Sigmoid colon (tissue), 4 donors: ENCODE measurements at regions not wholly inside any gene's neighbourhood (a gene's known extent, or its start where the extent isn't known, plus 50 kb on each side); places are given as distances from the start of the nearest gene placed in this dataset.
"Not testable (repeated sequence)": the region's sequence is repeated elsewhere in the genome, so short reads cannot be mapped to it uniquely, and the experiment has no call there.

Experiments used
- EP300 ChIP-seq, 4 donors: sonication (generic); formaldehyde crosslinking; IDR thresholded peaks; one replicate each; pipeline ENCODE4 v1.6.1; 2017; ENCODE audit warnings: antibody characterized with exemption in 4 of 4
- POLR2A ChIP-seq, 2 donors: fragments of 450-650 bp; IDR thresholded peaks; one replicate each; pipeline ENCODE4 v1.6.1; 2016; ENCODE audit warnings: antibody characterized with exemption in 2 of 2, mild to moderate bottlenecking in 2 of 2, moderate library complexity in 2 of 2
- POLR2AphosphoS5 ChIP-seq, 4 donors: sonication (generic); formaldehyde crosslinking; IDR thresholded peaks; one replicate each; pipeline ENCODE4 v1.6.1; 2017; ENCODE audit warnings: antibody characterized with exemption in 4 of 4
- TF ChIP-seq, protein P1 (sequence below), 4 experiments: fragments of 450-650 bp in 3 of 4; fragments of 200-600 bp in 1 of 4; IDR thresholded peaks; one replicate each; pipeline ENCODE4 v1.5.1; 2016 to 2019; ENCODE audit warnings: antibody characterized with exemption in 4 of 4, mild to moderate bottlenecking in 3 of 4, moderate library complexity in 2 of 4

DNA sequence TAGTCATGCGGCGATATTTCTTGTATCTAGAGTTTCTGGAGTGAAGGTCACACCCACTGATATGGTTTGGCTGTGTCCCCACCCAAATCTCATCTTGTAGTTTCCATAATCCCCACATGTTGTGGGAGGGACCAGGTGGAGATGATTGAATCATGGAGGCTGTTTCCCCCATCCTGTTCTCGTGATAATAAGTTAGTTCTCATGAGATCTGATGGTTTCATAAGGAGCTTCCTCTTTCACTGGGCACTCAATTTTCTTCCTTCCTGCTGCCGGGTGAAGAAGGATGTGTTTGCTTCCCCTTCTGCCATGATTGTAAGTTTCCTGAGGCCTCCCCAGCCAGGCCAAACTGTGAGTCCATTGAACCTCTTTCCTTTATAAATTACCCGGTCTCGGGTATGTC, 190.5 kb upstream of the ZNF618 start:
- TF ChIP-seq POLR2A, EP300, POLR2AphosphoS5 (IDR thresholded peaks at IDR 0.05): not testable (repeated sequence)
- TF ChIP-seq, protein P1, sequence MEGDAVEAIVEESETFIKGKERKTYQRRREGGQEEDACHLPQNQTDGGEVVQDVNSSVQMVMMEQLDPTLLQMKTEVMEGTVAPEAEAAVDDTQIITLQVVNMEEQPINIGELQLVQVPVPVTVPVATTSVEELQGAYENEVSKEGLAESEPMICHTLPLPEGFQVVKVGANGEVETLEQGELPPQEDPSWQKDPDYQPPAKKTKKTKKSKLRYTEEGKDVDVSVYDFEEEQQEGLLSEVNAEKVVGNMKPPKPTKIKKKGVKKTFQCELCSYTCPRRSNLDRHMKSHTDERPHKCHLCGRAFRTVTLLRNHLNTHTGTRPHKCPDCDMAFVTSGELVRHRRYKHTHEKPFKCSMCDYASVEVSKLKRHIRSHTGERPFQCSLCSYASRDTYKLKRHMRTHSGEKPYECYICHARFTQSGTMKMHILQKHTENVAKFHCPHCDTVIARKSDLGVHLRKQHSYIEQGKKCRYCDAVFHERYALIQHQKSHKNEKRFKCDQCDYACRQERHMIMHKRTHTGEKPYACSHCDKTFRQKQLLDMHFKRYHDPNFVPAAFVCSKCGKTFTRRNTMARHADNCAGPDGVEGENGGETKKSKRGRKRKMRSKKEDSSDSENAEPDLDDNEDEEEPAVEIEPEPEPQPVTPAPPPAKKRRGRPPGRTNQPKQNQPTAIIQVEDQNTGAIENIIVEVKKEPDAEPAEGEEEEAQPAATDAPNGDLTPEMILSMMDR (IDR thresholded peaks at IDR 0.05): not testable (repeated sequence)
